PC-9 (cell line): ENCODE measurements at regions not wholly inside any gene's neighbourhood (a gene's known extent, or its start where the extent isn't known, plus 50 kb on each side); places are given as distances from the start of the nearest gene placed in this dataset.
A peak's percentile ranks its signal among the peaks of the same experiment; 100 is the strongest.

ENCODE experiments used
- BruUV-seq: library from RNA; stranded (reverse); fragments of 400-500 nt; replicated peaks from 2 replicates; lab custom pipeline; 2021; lab: Mats Ljungman, UMichigan
- CTCF ChIA-PET: fragments of 300-600 bp; sonication (Branson Sonifier 250); formaldehyde crosslinking; loops from one replicate; lab custom pipeline; 2022; ENCODE audit warnings: antibody characterized with exemption; lab: Charles Lee
- POLR2A ChIA-PET: fragments of 300-600 bp; sonication (Branson Sonifier 250); formaldehyde crosslinking; loops from one replicate; lab custom pipeline; 2022; ENCODE audit warnings: antibody characterized with exemption; ENCODE audit not compliant: unreplicated experiment; lab: Charles Lee
- DNase-seq, 2 experiments: peaks; one replicate each; pipeline versions ENCODE4 v3.0.0 to v3.0.0-alpha.2; 2015 to 2022; ENCODE audit warnings: mixed read lengths in 1 of 2
- H2AFZ ChIP-seq: fragments of 200-600 bp; sonication (generic); 2 replicates; pipeline ENCODE4 v1.8.1; 2017; ENCODE audit warnings: antibody characterized with exemption
- H3F3A ChIP-seq: fragments of 200-600 bp; sonication (generic); 2 replicates; pipeline ENCODE4 v1.8.1; 2017; ENCODE audit warnings: antibody characterized with exemption, mild to moderate bottlenecking, low read depth; ENCODE audit not compliant: insufficient read depth
- H3K27ac ChIP-seq: fragments of 200-600 bp; sonication (generic); 2 replicates; pipeline ENCODE4 v1.6.1; 2016; ENCODE audit warnings: mixed run types
- H3K27me3 ChIP-seq: fragments of 200-600 bp; sonication (generic); 2 replicates; pipeline ENCODE4 v1.6.1; 2016; ENCODE audit warnings: low read depth, mixed run types; ENCODE audit not compliant: insufficient read depth
- H3K36me3 ChIP-seq: fragments of 200-600 bp; sonication (generic); 2 replicates; pipeline ENCODE4 v1.6.1; 2016; ENCODE audit warnings: low read depth, mixed run types
- H3K4me1 ChIP-seq: fragments of 200-600 bp; sonication (generic); replicated peaks from 2 replicates; pipeline ENCODE4 v1.6.1; 2016; ENCODE audit warnings: mixed run types; ENCODE audit not compliant: insufficient read depth
- H3K4me2 ChIP-seq: fragments of 200-600 bp; sonication (generic); 2 replicates; pipeline ENCODE4 v1.6.1; 2017; ENCODE audit warnings: mixed run types
- H3K4me3 ChIP-seq: fragments of 200-600 bp; sonication (generic); 2 replicates; pipeline ENCODE4 v1.6.1; 2016; ENCODE audit warnings: mixed run types
- H3K79me2 ChIP-seq: fragments of 200-600 bp; sonication (generic); 2 replicates; pipeline ENCODE4 v1.6.1; 2017; ENCODE audit warnings: low read depth, mixed run types
- H3K9me2 ChIP-seq: fragments of 200-600 bp; sonication (generic); 2 replicates; pipeline ENCODE4 v1.8.1; 2017; ENCODE audit warnings: mild to moderate bottlenecking; ENCODE audit not compliant: insufficient read depth
- H3K9me3 ChIP-seq: fragments of 200-600 bp; sonication (generic); 2 replicates; pipeline ENCODE4 v1.8.1; 2016; ENCODE audit warnings: low read depth; ENCODE audit not compliant: insufficient read depth
- H4K20me1 ChIP-seq: fragments of 200-600 bp; sonication (generic); 2 replicates; pipeline ENCODE4 v1.8.1; 2017; ENCODE audit not compliant: insufficient read depth
- CTCF ChIP-seq: fragments of 200-600 bp; sonication (generic); conservative IDR thresholded peaks from 2 replicates; pipeline ENCODE4 v1.6.1; 2017; ENCODE audit warnings: mixed run types, antibody characterized with exemption, mild to moderate bottlenecking, moderate library complexity
- EZH2 ChIP-seq: fragments of 200-600 bp; sonication (generic); IDR thresholded peaks from 2 replicates; pipeline ENCODE4 v1.8.0; 2017; ENCODE audit warnings: antibody characterized with exemption, low read depth
- intact Hi-C: fragments of 100-400 bp; cut with micrococcal nuclease; formaldehyde crosslinking; loops from one replicate; pipeline ENCODE4 v1.10.0; 2022; ENCODE audit not compliant: unreplicated experiment

GRCh38 chr18:44594799-44595467 lies 85.8 kb upstream of the SETBP1 start:
- DNase-seq, result peak; percentile 3 to 55
- ChIA-PET POLR2A (interaction anchor here (1.0 kb wide), 1 partner anchor 60 kb away, joined by 5 read pairs; no protein-coding TSS in a partner anchor), CTCF (interaction anchor here (0.6 kb wide), 1 partner anchor 579 kb away, joined by 3 read pairs; no protein-coding TSS in a partner anchor)

GRCh38 chr18:44597797-44598196 lies 82.9 kb upstream of the SETBP1 start:
- Histone ChIP-seq H3K4me3 (no peak overlapping the region), H3K79me2 (no peaks in the 10 kb centered on the region), H3K36me3 (no peaks in the 10 kb centered on the region), H3K4me2 (no peak overlapping the region), H4K20me1 (no peaks in the 10 kb centered on the region), H3K4me1 (peaks cover 31% of the 10 kb centered on the region), H3K27me3 (no peaks in the 10 kb centered on the region), H2AFZ (no peak overlapping the region), H3K9me2 (no peaks in the 10 kb centered on the region), H3K27ac (no peak overlapping the region), H3K9me3 (peaks cover 7% of the 10 kb centered on the region; the same call in 1 of the 2 replicates), H3F3A (peaks cover 6% of the 10 kb centered on the region; the same call in 1 of the 2 replicates)
- intact Hi-C loops, result no loop called here
- TF ChIP-seq CTCF (no peak), EZH2 (no peak)
- ChIA-PET CTCF (no interaction called here), POLR2A (no interaction called here)
- no peak for DNase-seq
- no TSS peak for BruUV-seq

More at GRCh38 chr18:44594799-44595467, 85.8 kb upstream of the SETBP1 start:
- no peak overlapping the region for H3K4me3 ChIP-seq
- H3K79me2 ChIP-seq, result no peaks in the 10 kb centered on the region
- no peaks in the 10 kb centered on the region for H3F3A ChIP-seq
- no peak overlapping the region for H2AFZ ChIP-seq
- H4K20me1 ChIP-seq, result no peaks in the 10 kb centered on the region
- peaks cover 19% of the 10 kb centered on the region for H3K4me1 ChIP-seq
- no TSS peak for BruUV-seq
- no peaks in the 10 kb centered on the region; the same call in 1 of the 2 replicates for H3K9me3 ChIP-seq
- TF ChIP-seq EZH2, result no peak
- no peak for TF ChIP-seq CTCF
- H3K9me2 ChIP-seq, result no peaks in the 10 kb centered on the region; the same call in 1 of the 2 replicates
- H3K36me3 ChIP-seq, result no peaks in the 10 kb centered on the region
- intact Hi-C loops, result no loop called here
- no peaks in the 10 kb centered on the region for H3K27me3 ChIP-seq
- H3K27ac ChIP-seq, result no peak overlapping the region
- peak overlapping the region; percentile 1; the same call in 1 of the 2 replicates for H3K4me2 ChIP-seq

DNA sequence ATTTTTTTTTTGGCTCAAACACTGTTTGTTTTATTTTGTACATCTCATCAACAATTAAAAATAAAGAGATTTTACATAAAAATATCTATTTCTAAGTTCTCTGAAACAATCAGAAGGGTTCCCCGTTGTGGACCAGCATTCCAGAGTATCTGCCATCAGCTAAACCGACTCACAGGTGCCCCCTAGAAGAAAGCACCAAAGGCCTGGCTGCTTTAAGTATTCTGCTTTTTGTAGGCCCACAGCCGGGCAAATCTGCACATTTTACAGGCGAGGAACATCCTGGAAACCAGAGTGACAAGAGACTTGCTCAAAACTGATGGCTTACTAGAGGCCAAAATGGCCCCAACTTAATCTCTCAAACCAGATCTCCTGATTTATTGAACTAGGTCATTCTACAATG lies 82.2 kb upstream of the SETBP1 start:
- Histone ChIP-seq H3K4me1 (peaks cover 38% of the 10 kb centered on the region), H3K27ac (no peak overlapping the region), H3K36me3 (no peaks in the 10 kb centered on the region), H2AFZ (no peak overlapping the region), H3K4me2 (no peak overlapping the region), H3K9me3 (peaks cover 7% of the 10 kb centered on the region; the same call in 1 of the 2 replicates), H3K4me3 (no peak overlapping the region), H3K79me2 (no peaks in the 10 kb centered on the region), H3K9me2 (no peaks in the 10 kb centered on the region), H3K27me3 (no peaks in the 10 kb centered on the region), H3F3A (peaks cover 11% of the 10 kb centered on the region; the same call in 1 of the 2 replicates), H4K20me1 (no peaks in the 10 kb centered on the region)
- CTCF ChIA-PET, result no interaction called here
- POLR2A ChIA-PET, result no interaction called here
- no peak for TF ChIP-seq CTCF
- TF ChIP-seq EZH2, result no peak
- DNase-seq, result no peak
- BruUV-seq, result no TSS peak
- intact Hi-C loops, result no loop called here
